DMS 273 (cell line): ENCODE measurements at regions not wholly inside any gene's neighbourhood (a gene's known extent, or its start where the extent isn't known, plus 50 kb on each side); places are given as distances from the start of the nearest gene placed in this dataset.
"Not testable (repeated sequence)": the region's sequence is repeated elsewhere in the genome, so short reads cannot be mapped to it uniquely, and the experiment has no call there.

Experiments used
- DNase-seq: peaks from one replicate; lab custom pipeline; 2025; ENCODE audit not compliant: unreplicated experiment; lab: John Stamatoyannopoulos, UW

- no peak for DNase-seq
Observed at GRCh38 chr17:79560527-79560926, 50.3 kb downstream of the RBFOX3 start.

DNA sequence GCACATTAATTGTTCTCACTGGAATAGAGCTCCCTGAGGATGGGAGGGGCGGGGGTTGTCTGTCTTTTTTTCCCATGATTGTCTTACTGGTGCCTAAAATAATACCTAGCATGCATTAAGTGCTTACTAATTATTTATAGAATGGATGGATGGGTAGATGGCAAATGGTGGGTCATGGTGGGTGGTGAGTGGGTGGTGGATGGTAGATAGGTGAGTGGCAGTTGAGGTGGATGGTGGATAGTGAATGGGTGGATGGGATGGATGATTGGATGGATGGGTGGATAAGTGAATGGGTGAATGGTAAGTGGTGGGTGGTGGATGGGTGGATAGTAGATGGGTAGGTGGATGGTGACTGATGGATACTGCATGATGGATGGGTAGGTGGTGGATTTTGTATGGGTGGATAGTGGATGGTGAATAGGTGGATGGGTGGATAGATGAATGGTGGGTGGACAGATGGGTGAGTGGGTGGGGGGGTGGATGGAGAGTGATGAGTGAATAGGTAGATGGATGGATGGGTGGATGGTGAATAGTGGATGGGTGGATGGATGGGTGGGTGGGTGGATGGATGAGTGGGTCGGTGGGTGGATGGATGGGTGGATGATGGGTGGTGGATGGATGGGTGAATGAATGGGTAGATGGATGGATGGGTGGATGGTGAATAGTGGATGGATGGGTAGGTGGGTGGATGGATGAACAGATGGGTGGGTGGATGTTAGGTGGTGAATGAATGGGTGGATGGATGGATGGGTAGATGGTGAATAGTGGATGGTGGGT is 51.6 kb downstream of the RBFOX3 start:
- DNase-seq, result no peak

- DNase-seq, result no peak
Observed at GRCh38 chr17:79558091-79558900, 52.6 kb downstream of the RBFOX3 start.

GRCh38 chr17:79557276-79558090 is 53.4 kb downstream of the RBFOX3 start:
- DNase-seq, result no peak

- no peak for DNase-seq
Observed at GRCh38 chr17:79556271-79556670, 54.6 kb downstream of the RBFOX3 start.

DNA sequence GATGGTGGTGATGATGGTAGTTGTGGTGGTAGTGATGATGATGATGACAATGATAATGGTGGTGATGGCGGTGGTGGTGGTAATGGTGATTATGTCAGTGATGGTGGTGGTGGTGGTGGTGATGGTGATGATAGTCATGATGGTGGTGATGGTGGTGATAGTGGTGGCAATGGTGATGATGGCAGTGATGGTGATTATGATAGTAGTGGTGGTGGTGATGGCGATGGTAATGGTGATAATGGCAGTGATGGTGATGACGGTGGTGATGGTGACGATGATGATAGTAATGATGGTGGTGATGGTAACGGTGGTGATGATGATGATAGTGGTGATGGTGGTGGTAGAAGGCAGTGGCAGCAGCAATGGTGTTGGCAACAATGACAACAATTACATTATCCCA is 55.3 kb downstream of the RBFOX3 start:
- no peak for DNase-seq

DNA sequence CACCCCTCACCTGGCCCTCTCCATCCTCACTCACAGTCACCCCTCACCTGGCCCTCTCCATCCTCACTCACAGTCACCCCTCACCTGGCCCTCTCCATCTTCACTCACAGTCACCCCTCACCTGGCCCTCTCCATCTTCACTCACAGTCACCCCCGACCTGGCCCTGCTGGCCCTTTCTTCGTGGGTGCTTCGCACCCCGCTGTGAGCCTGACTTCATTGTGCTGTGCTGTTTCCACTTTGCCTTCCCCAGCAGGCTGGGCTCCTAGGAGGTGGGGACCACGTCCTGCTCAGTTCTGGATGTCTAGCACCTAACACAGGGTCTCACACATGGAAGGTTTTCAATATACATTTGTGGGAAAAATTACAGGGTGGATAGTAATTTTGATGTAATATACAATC is 56.5 kb downstream of the RBFOX3 start:
- not testable (repeated sequence) for DNase-seq

DNA sequence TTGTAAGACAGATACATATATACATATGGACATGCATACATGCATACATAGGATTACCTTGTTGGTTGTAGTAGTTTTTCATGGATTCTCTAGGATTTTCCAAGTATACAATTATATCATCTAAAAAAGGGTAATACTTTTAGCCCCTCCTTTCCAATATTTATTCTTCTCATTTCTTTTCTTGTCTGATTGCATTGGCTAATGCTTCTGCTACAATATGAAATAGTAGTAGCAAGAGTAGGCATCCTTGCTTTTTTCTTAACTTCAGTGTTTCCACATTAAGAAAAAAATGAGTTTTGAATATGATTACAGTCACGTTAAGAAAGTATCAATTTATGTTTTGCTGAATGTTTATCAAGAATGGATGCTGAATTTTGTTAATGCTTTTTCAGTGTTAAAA is 58.0 kb downstream of the RBFOX3 start:
- no peak for DNase-seq

GRCh38 chr17:79552405-79552804 is 58.4 kb downstream of the RBFOX3 start:
- DNase-seq, result no peak

- peak; percentile 85 for DNase-seq
Observed at GRCh38 chr17:79549141-79549915, 61.5 kb downstream of the RBFOX3 start.

GRCh38 chr17:79548116-79548515 is 62.7 kb downstream of the RBFOX3 start:
- no peak for DNase-seq

DNA sequence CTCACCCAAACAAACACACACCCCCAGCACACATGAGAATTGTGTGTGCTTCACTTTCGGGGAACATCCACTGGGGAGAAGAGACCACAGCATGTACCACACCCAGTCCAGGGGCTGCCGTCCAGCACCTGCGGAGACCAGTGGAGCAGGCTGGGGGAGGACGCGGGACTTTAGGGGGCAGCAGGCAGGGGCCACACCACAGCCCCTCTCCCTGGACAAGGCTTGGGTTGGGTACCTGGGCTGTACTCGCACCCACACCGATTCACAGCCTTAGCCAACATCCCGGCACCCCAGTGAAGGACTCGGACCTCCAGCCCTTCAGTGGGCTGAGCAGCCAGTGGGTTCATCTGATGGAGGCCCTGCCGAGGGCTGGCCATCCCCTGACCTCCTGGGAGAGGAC is 63.3 kb downstream of the RBFOX3 start:
- DNase-seq, result no peak

GRCh38 chr17:79547171-79547570 is 63.7 kb downstream of the RBFOX3 start:
- DNase-seq, result not testable (repeated sequence)

- no peak for DNase-seq
Observed at GRCh38 chr17:79546386-79546785, 64.5 kb downstream of the RBFOX3 start.

GRCh38 chr17:79545251-79546005 is 65.4 kb downstream of the RBFOX3 start:
- DNase-seq, result peak; percentile 49

DNA sequence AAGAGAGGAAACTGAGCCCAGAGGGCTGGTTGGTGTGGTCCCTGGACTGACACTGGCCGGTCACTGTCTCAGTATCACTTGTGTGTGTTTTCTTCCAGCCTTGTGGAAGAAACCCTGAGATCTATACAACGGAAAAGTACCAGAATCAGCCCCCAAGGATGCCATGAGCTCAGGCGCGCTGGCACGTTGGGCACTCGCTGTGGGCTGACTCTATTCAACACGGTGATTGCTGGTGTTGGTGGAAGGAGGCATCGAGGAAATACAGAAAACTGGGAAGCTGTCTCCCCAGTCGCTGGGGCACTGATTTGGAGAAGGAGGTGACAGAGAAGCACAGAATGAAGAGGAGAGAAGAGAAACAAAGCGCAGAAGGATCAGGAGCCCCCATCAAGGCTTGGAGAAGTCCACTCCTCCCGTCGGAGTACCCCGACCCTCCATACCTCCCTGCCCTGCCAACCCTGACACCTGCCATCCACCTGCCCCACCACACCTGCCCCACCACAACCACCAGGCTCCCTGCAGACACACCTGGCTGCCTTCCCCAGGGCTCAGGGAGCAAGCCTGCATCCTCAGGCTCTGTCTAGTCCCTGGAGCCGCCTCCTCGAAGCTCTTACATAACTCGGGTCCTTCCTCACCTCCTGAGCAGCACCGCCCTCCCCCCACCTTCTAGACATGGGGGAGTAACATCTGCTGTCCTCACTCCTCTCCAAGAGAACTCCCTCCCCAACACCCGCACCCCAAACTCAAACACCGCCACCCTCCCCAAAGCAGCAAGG is 66.5 kb downstream of the RBFOX3 start:
- DNase-seq, result no peak

GRCh38 chr17:79543531-79543930 is 67.3 kb downstream of the RBFOX3 start:
- DNase-seq, result no peak

- DNase-seq, result no peak
Observed at GRCh38 chr17:79542718-79543117, 68.1 kb downstream of the RBFOX3 start.
